Esophagus (tissue), 2 donors: ENCODE measurements at regions not wholly inside any gene's neighbourhood (a gene's known extent, or its start where the extent isn't known, plus 50 kb on each side); places are given as distances from the start of the nearest gene placed in this dataset.

Experiments
- H3K27ac ChIP-seq, 2 donors: one replicate each; pipeline ENCODE4 v1.5.1; 2013; ENCODE audit warnings: low read depth in 2 of 2, mild to moderate bottlenecking in 2 of 2, inconsistent platforms in 1 of 2, low read length in 1 of 2, moderate library complexity in 1 of 2
- H3K27me3 ChIP-seq, 2 donors: one replicate each; pipeline ENCODE4 v1.6.1; 2013; ENCODE audit warnings: low read length in 2 of 2, control low read depth in 1 of 2, mild to moderate bottlenecking in 1 of 2; ENCODE audit not compliant: insufficient read depth in 2 of 2, control insufficient read depth in 1 of 2
- H3K36me3 ChIP-seq, 2 donors: one replicate each; pipeline ENCODE4 v1.6.1; 2013; ENCODE audit warnings: low read length in 1 of 2; ENCODE audit not compliant: control insufficient read depth in 2 of 2, insufficient read depth in 2 of 2
- H3K4me1 ChIP-seq, 2 donors: one replicate each; pipeline ENCODE4 v1.6.1; 2013; ENCODE audit warnings: low read length in 1 of 2; ENCODE audit not compliant: control insufficient read depth in 2 of 2, insufficient read depth in 2 of 2
- H3K4me3 ChIP-seq, 2 donors: one replicate each; pipeline ENCODE4 v1.5.1; 2013; ENCODE audit warnings: low read length in 2 of 2, mild to moderate bottlenecking in 2 of 2, low read depth in 1 of 2, moderate library complexity in 1 of 2
- H3K9me3 ChIP-seq, 2 donors: one replicate each; pipeline ENCODE4 v1.6.1; 2013; ENCODE audit warnings: mild to moderate bottlenecking in 2 of 2, low read depth in 1 of 2, low read length in 1 of 2, moderate library complexity in 1 of 2; ENCODE audit not compliant: control insufficient read depth in 2 of 2, insufficient read depth in 1 of 2
- WGBS, 2 donors: extraction: QIAGEN DNeasy Blood & Tissue Kit; methylation state at CpG; one replicate each; pipeline ENCODE4 v1.1.7; 2013; 5-methylcytosine and 5-hydroxymethylcytosine counted together
- donor health status: healthy with polysubstance abuse.
- donor health status: Bipolar disorder and iron deficiency.

DNA sequence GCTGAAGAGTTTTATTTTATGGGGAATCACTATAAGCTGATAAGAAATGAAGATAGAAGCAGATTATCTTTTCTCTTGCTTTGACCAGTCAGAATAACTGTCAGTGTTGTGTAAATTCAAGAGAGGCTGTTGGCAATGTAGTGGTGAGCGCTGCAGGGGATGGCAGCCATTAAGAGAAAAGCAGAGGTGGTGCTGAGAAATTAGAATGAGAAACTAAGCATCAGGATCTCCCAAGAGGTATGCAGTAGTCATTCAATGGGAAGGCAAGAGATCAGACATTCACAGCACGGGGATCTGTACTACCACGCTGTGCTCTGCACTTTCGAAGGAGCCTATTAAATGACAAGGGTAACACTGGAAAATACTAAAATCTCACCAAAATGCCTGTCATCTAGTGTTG lies 768.5 kb upstream of the ACO1 start:
- H3K36me3 ChIP-seq = no peaks in the 10 kb centered on the region
- H3K4me3 ChIP-seq = no peak overlapping the region
- 83 to 90% methylated on average over 4 of the region's 4 CpGs for WGBS, 2 donors
- H3K4me1 ChIP-seq = no peaks in the 10 kb centered on the region
- no peak overlapping the region for H3K27ac ChIP-seq
- no peaks in the 10 kb centered on the region for H3K27me3 ChIP-seq
- no peaks in the 10 kb centered on the region for H3K9me3 ChIP-seq

DNA sequence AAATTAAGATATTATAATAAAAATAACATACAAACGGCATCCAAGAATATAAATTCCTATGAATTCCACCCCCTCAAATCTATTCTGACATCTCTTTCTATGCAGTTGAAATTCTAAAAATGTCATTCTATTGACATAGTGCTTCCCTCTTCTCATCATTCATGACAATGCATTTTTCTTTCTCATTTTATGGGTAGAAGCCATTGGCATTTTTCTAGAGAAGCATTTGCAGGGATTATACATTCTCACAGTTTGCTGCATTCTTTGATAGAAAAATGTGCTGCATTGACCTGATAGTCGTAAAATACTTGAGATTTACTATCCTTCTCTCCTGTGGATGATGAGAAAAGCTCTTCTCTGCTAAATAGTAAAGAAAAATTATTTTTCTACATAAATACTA lies 760.9 kb upstream of the ACO1 start:
- no peak overlapping the region for H3K4me3 ChIP-seq
- no peaks in the 10 kb centered on the region for H3K36me3 ChIP-seq
- 57 to 67% methylated on average over 2 of the region's 2 CpGs for WGBS, 2 donors
- H3K27ac ChIP-seq = no peak overlapping the region
- no peaks in the 10 kb centered on the region for H3K9me3 ChIP-seq
- H3K27me3 ChIP-seq = no peaks in the 10 kb centered on the region
- H3K4me1 ChIP-seq = no peaks in the 10 kb centered on the region

DNA sequence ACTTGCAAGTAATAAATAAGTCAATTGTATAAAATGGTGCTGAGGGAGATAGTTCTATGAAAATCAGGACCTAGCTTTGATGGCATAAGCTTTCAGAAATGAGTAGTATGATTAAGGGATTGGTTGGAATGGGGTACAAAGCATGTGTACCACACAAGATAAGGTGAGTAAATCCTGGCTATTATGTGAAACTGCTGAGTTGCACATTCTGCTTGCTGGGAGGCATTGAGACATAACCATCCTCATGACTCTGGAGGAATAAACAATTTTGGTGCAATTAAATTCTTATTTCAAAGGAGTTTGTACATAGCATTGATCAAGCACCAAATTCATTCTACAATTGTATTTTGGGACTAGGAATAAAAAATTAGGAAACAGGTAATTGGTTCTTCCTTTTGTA lies 755.2 kb upstream of the ACO1 start:
- no peaks in the 10 kb centered on the region for H3K4me1 ChIP-seq

DNA sequence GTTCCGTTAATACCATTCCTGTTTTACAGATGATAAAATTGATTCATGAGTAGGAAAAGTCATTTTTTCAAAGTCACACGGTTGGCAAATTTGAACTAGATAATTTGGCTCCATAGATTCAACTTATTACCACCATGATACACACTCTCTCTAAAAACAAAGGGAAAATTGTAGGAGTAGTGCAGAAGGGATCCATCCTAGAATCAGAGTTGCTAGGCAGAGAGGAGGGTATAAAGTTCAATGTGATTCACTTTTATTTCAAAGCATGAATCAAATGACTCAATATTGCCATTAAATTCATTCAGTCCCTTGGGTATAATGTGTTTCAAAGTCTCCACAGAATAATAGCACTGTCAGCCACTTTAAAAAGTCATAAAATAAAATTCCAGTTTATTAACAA lies 747.2 kb upstream of the ACO1 start:
- 64 to 73% methylated on average over 2 of the region's 2 CpGs for WGBS, 2 donors
- Histone ChIP-seq H3K4me1 (no peaks in the 10 kb centered on the region), H3K27me3 (no peaks in the 10 kb centered on the region)

More for the DNA sequence above, 755.2 kb upstream of the ACO1 start:
- Histone ChIP-seq H3K9me3 (no peaks in the 10 kb centered on the region), H3K36me3 (no peaks in the 10 kb centered on the region), H3K27ac (no peak overlapping the region), H3K27me3 (no peaks in the 10 kb centered on the region), H3K4me3 (no peak overlapping the region)

DNA sequence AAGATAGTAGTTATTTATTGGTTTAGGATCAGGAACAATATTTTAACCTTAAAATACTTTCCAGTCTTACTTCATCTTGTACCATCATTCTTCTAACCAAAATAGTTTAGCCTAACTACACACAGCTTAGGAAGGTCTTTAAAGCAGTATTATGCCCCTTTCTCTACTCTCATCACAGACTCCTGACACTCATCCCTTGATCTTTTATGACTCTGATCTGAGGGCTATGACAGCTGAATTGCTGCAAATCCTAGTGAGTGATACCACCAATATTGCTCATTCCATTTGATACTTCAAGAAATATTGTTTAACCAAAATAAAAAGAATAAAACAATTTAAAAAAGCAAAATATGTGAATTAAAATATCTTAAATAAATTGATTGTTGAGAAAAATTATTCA lies 746.6 kb upstream of the ACO1 start:
- no peak overlapping the region for H3K27ac ChIP-seq
- H3K27me3 ChIP-seq = no peaks in the 10 kb centered on the region
- H3K36me3 ChIP-seq = no peaks in the 10 kb centered on the region
- H3K4me3 ChIP-seq = no peak overlapping the region
- H3K4me1 ChIP-seq = no peaks in the 10 kb centered on the region
- no peaks in the 10 kb centered on the region for H3K9me3 ChIP-seq

More for the DNA sequence above, 747.2 kb upstream of the ACO1 start:
- no peaks in the 10 kb centered on the region for H3K9me3 ChIP-seq
- no peak overlapping the region for H3K4me3 ChIP-seq
- H3K27ac ChIP-seq = no peak overlapping the region
- H3K36me3 ChIP-seq = no peaks in the 10 kb centered on the region

DNA sequence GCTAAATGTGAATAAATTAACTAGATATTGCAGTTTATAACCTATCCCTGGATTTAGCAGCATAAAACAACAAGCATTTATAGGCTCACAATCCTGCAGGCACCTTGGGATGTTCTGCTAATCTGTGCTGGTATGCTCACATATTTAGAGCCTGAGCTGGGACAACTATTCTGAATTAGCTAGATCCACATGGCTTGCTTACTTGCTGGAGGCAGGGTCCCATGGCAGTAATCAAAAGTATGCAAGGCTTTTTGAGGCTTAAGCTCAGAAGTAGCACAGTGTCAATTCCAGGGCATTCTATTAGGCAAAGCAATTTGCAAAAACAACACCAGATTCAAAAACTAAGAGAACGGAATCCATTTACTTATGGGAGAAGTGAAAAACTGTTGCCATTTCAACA lies 745.0 kb upstream of the ACO1 start:
- Histone ChIP-seq H3K4me1 (no peaks in the 10 kb centered on the region), H3K27me3 (no peaks in the 10 kb centered on the region), H3K36me3 (no peaks in the 10 kb centered on the region), H3K27ac (no peak overlapping the region), H3K9me3 (no peaks in the 10 kb centered on the region), H3K4me3 (no peak overlapping the region)
- 86 to 96% methylated on average over 1 of the region's 1 CpG for WGBS, 2 donors

DNA sequence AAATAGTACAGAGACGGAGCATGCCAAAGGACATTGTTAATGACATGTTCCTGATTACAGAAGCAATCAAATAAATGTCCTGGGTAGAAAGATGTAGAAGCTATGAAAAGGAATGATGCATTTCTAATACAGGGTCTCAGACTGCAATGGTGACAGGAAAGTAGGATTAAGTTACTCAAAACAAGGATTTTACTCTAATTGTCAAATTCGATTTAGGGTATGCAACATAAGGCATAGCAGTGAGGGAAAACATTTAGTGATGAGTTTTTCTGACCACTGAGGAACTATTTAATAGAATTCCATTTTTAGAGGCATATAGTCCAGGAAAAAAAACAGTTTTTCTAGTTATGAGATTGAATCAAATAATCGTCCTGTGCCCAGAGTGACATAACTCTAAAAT lies 715.1 kb upstream of the ACO1 start:
- WGBS, 2 donors = 55 to 70% methylated on average over 3 of the region's 3 CpGs
- Histone ChIP-seq H3K4me1 (no peaks in the 10 kb centered on the region), H3K4me3 (no peak overlapping the region), H3K27ac (no peak overlapping the region), H3K36me3 (no peaks in the 10 kb centered on the region), H3K9me3 (no peaks in the 10 kb centered on the region), H3K27me3 (no peaks in the 10 kb centered on the region)

DNA sequence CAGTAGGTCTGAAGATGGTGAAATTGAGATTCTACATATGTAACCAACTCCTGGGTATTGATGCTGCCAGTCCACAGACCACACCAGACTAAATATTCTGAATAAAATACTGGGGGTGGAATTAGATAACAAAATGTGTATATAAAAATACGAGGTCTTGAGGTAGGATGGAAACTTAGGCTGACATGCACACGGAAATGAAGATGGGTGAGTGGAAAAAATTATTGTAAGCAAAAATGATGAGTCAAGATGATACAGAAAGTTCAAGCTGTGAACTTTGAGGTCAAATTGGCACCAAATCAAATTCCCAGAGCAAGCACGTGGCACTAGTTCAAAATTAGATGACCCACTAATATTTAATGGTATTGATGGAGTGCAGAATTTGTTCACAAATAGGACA lies 713.4 kb upstream of the ACO1 start:
- 66 to 68% methylated on average over 3 of the region's 3 CpGs for WGBS, 2 donors

DNA sequence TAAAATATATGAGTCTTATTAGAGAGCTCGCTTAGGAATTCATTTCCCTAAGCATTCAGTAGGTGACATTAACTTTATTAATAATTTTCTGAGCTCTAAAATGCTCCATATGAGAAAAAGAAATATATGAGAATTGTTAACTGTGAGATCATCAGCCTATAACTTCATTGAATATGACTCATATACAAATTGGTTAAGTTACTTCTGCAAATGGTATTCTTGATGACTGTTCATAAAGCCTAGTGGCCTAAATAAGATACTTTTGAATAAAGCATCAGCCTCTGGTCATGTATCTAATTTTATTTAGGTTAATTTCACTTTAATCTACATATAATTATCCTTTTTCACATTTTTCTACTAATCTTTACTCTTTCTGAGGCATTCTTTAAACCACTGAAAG lies 710.2 kb upstream of the ACO1 start:
- no peaks in the 10 kb centered on the region for H3K27me3 ChIP-seq
- H3K36me3 ChIP-seq = no peaks in the 10 kb centered on the region
- H3K27ac ChIP-seq = no peak overlapping the region
- 83 to 96% methylated on average over 1 of the region's 1 CpG for WGBS, 2 donors
- no peaks in the 10 kb centered on the region for H3K4me1 ChIP-seq
- no peak overlapping the region for H3K4me3 ChIP-seq
- no peaks in the 10 kb centered on the region for H3K9me3 ChIP-seq

More for the DNA sequence above, 713.4 kb upstream of the ACO1 start:
- no peak overlapping the region for H3K27ac ChIP-seq
- H3K27me3 ChIP-seq = no peaks in the 10 kb centered on the region
- no peaks in the 10 kb centered on the region for H3K36me3 ChIP-seq
- no peaks in the 10 kb centered on the region for H3K4me1 ChIP-seq
- H3K9me3 ChIP-seq = no peaks in the 10 kb centered on the region
- H3K4me3 ChIP-seq = no peak overlapping the region

DNA sequence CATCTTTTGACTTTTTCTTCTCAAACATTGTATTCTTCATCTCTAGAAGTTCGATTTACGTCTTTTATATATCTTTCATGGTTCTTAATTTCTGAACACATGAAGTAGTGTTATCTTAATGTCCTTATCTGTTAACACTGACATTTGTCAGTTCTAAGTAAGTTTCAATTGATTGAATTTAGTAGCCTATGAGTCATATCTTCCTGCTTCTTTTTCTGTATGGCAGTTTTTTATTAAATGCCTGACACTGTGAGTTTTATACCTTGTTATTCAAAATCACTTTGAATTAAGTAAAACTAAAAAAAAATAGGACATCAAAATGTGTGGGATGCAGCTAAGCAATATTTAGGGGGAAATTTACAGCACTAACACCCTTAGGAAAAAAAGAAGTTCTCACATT lies 707.0 kb upstream of the ACO1 start:
- Histone ChIP-seq H3K4me3 (no peak overlapping the region), H3K36me3 (no peaks in the 10 kb centered on the region), H3K4me1 (no peaks in the 10 kb centered on the region), H3K27ac (no peak overlapping the region), H3K9me3 (no peaks in the 10 kb centered on the region), H3K27me3 (no peaks in the 10 kb centered on the region)
- 81 to 86% methylated on average over 2 of the region's 2 CpGs for WGBS, 2 donors
